ENCODE measurements at regions not wholly inside any gene's neighbourhood (a gene's known extent, or its start where the extent isn't known, plus 50 kb on each side); places are given as distances from the start of the nearest gene placed in this dataset.

DNA sequence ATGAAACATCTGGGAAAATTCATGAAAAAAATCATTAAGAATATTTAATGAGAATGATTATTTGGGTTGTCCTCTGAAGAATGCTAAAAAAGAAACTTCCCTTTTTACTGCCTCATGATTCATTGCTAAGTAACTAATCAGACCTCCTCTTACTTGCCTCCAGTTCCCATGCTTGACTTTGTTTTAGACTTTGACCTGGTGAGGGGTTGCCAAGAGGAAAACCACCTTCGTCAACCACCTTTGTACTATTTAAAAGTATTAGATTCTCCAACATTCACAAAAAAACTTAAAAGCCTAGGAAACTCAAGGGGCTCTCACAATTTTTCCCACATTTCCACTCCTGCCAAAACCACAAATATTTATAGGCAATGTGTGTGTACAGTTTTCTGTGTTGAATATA lies 115.2 kb upstream of the ST8SIA4 start:
- Histone ChIP-seq H3K36me3 (ENCODE audit: control insufficient read depth, insufficient read depth, low read length) (no peaks in the 10 kb centered on the region), H3K27ac (ENCODE audit: extremely low read depth, low read depth, low read length) (no peak overlapping the region), H3K9ac (ENCODE audit: insufficient read depth in 1 of 2, low read depth in 2 of 2, low read length in 2 of 2) (no peak overlapping the region), H2AFZ (ENCODE audit: low read depth, low read length) (no peak overlapping the region), H3K9me1 (ENCODE audit: control insufficient read depth, insufficient read depth, low read length) (no peaks in the 10 kb centered on the region), H3K4me1 (replicated peaks in 1 of 2; ENCODE audit: control insufficient read depth in 2 of 2, insufficient read depth in 2 of 2, low read length in 2 of 2) (no peaks in the 10 kb centered on the region), H3K4me2 (ENCODE audit: insufficient read depth, low read length) (no peak overlapping the region), H3K4me3 (no peak overlapping the region), H3K79me2 (ENCODE audit: control insufficient read depth, insufficient read depth, low read length) (no peaks in the 10 kb centered on the region), H3K27me3 (ENCODE audit: control insufficient read depth in 2 of 2, insufficient read depth in 2 of 2, low read length in 2 of 2) (no peaks in the 10 kb centered on the region), H3K9me3 (replicated peaks; ENCODE audit: control insufficient read depth, insufficient read depth, low read depth, low read length) (no peaks in the 10 kb centered on the region), H4K20me1 (replicated peaks; ENCODE audit: control insufficient read depth, insufficient read depth, low read length) (no peaks in the 10 kb centered on the region)
- no TSS peak for BruUV-seq (replicated peaks)
- DNase-seq (ENCODE audit: extremely low read depth in 1 of 4, low spot score in 3 of 4) (no peak), FAIRE-seq (no peak), ATAC-seq (no peak)
- 22% methylated on average over 1 of the region's 1 CpG for WGBS (ENCODE audit: insufficient coverage, low coverage, missing lambda C conversion rate)
- in situ Hi-C loops (cut with MboI) (no loop called here), intact Hi-C loops (cut with micrococcal nuclease) (no loop called here)
- ChIA-PET CTCF (ENCODE audit: low intra/inter-chr PET ratio) (no interaction called here), POLR2A (no interaction called here)
- TF ChIP-seq, protein P1, sequence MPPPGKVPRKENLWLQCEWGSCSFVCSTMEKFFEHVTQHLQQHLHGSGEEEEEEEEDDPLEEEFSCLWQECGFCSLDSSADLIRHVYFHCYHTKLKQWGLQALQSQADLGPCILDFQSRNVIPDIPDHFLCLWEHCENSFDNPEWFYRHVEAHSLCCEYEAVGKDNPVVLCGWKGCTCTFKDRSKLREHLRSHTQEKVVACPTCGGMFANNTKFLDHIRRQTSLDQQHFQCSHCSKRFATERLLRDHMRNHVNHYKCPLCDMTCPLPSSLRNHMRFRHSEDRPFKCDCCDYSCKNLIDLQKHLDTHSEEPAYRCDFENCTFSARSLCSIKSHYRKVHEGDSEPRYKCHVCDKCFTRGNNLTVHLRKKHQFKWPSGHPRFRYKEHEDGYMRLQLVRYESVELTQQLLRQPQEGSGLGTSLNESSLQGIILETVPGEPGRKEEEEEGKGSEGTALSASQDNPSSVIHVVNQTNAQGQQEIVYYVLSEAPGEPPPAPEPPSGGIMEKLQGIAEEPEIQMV (tag; conservative IDR thresholded peaks at IDR 0.05; ENCODE audit: low read depth), result no peak
- TF ChIP-seq, protein P2, sequence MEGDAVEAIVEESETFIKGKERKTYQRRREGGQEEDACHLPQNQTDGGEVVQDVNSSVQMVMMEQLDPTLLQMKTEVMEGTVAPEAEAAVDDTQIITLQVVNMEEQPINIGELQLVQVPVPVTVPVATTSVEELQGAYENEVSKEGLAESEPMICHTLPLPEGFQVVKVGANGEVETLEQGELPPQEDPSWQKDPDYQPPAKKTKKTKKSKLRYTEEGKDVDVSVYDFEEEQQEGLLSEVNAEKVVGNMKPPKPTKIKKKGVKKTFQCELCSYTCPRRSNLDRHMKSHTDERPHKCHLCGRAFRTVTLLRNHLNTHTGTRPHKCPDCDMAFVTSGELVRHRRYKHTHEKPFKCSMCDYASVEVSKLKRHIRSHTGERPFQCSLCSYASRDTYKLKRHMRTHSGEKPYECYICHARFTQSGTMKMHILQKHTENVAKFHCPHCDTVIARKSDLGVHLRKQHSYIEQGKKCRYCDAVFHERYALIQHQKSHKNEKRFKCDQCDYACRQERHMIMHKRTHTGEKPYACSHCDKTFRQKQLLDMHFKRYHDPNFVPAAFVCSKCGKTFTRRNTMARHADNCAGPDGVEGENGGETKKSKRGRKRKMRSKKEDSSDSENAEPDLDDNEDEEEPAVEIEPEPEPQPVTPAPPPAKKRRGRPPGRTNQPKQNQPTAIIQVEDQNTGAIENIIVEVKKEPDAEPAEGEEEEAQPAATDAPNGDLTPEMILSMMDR (IDR thresholded peaks at IDR 0.05 in 2 of 3, conservative IDR thresholded peaks at IDR 0.05 in 1 of 3; ENCODE audit: insufficient read depth in 2 of 3, low read depth in 1 of 3, low read length in 3 of 3), result no peak
- TF ChIP-seq ELF4 (CRISPR knock-in tag; IDR thresholded peaks at IDR 0.05) (no peak), HDAC8 (tag; IDR thresholded peaks at IDR 0.05) (no peak), PPARD (CRISPR knock-in tag; IDR thresholded peaks at IDR 0.05) (no peak), BRD9 (IDR thresholded peaks at IDR 0.05; ENCODE audit: low read depth, partially characterized antibody) (no peak), CBFA2T2 (conservative IDR thresholded peaks at IDR 0.05) (no peak), KLF10 (CRISPR knock-in tag; IDR thresholded peaks at IDR 0.05) (no peak), RAD21 (CRISPR knock-in tag; conservative IDR thresholded peaks at IDR 0.05 in 1 of 2, IDR thresholded peaks at IDR 0.05 in 1 of 2) (no peak), TFAM (CRISPR knock-in tag; conservative IDR thresholded peaks at IDR 0.05) (no peak), ZNF512 (tag; IDR thresholded peaks at IDR 0.05) (no peak), ZKSCAN1 (IDR thresholded peaks at IDR 0.05; ENCODE audit: low read depth, low read length) (no peak), ZNF324 (CRISPR knock-in tag; IDR thresholded peaks at IDR 0.05) (no peak), SREBF2 (CRISPR knock-in tag; IDR thresholded peaks at IDR 0.05) (no peak)

Measured in K562 (cell line).